Cardiac fibroblast (primary cell): ENCODE measurements at regions not wholly inside any gene's neighbourhood (a gene's known extent, or its start where the extent isn't known, plus 50 kb on each side); places are given as distances from the start of the nearest gene placed in this dataset.

Source experiments
- DNase-seq, 2 donors: peaks; one replicate each; pipeline versions ENCODE4 v3.0.0 to v3.0.0-alpha.2; 2010; ENCODE audit warnings: low read depth in 2 of 2
- H3K4me3 ChIP-seq, 2 donors: replicated peaks in 1 of 2; 1 replicate in 1 of 2; 2 replicates in 1 of 2; pipeline ENCODE4 v1.5.1; 2011; ENCODE audit warnings: low read depth in 2 of 2, low read length in 2 of 2, mild to moderate bottlenecking in 2 of 2, moderate library complexity in 1 of 2
- TF ChIP-seq, protein P1 (sequence below): IDR thresholded peaks from one replicate; pipeline ENCODE4 v1.5.1; 2011; ENCODE audit warnings: low read depth, mild to moderate bottlenecking, low read length, inconsistent platforms

- TF ChIP-seq, protein P1, sequence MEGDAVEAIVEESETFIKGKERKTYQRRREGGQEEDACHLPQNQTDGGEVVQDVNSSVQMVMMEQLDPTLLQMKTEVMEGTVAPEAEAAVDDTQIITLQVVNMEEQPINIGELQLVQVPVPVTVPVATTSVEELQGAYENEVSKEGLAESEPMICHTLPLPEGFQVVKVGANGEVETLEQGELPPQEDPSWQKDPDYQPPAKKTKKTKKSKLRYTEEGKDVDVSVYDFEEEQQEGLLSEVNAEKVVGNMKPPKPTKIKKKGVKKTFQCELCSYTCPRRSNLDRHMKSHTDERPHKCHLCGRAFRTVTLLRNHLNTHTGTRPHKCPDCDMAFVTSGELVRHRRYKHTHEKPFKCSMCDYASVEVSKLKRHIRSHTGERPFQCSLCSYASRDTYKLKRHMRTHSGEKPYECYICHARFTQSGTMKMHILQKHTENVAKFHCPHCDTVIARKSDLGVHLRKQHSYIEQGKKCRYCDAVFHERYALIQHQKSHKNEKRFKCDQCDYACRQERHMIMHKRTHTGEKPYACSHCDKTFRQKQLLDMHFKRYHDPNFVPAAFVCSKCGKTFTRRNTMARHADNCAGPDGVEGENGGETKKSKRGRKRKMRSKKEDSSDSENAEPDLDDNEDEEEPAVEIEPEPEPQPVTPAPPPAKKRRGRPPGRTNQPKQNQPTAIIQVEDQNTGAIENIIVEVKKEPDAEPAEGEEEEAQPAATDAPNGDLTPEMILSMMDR, result no peak
- no peak overlapping the region for H3K4me3 ChIP-seq
- no peak for DNase-seq
Observed at GRCh38 chr10:78894089-78894840, 174.5 kb upstream of the ZMIZ1 start.

- TF ChIP-seq, protein P1, result no peak
- DNase-seq, result no peak
Observed at GRCh38 chr10:78894841-78895195, 173.9 kb upstream of the ZMIZ1 start.

DNA sequence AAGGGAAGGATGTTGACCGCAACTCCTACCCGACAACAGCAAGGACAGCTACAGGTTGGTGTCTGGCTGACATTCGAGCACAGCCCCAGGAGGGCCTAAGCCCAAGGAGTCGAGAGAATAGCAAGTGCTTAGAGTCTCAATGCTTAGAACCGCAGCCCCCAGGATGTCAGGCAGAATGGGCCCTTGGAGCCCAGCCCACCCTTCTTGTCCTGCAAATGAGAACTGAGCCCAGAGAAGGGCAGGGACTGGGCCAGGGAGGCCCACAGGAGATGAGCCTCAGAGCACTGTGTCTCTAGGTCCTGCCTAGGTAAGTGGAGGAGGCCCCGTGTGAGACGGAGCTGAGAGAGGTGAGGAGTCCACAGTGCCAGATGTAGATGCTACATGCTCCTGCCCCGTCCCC lies 173.3 kb upstream of the ZMIZ1 start:
- DNase-seq, result no peak
- H3K4me3 ChIP-seq, result no peak overlapping the region
- TF ChIP-seq, protein P1, result no peak

More at GRCh38 chr10:78894841-78895195, 173.9 kb upstream of the ZMIZ1 start:
- no peak overlapping the region for H3K4me3 ChIP-seq

DNA sequence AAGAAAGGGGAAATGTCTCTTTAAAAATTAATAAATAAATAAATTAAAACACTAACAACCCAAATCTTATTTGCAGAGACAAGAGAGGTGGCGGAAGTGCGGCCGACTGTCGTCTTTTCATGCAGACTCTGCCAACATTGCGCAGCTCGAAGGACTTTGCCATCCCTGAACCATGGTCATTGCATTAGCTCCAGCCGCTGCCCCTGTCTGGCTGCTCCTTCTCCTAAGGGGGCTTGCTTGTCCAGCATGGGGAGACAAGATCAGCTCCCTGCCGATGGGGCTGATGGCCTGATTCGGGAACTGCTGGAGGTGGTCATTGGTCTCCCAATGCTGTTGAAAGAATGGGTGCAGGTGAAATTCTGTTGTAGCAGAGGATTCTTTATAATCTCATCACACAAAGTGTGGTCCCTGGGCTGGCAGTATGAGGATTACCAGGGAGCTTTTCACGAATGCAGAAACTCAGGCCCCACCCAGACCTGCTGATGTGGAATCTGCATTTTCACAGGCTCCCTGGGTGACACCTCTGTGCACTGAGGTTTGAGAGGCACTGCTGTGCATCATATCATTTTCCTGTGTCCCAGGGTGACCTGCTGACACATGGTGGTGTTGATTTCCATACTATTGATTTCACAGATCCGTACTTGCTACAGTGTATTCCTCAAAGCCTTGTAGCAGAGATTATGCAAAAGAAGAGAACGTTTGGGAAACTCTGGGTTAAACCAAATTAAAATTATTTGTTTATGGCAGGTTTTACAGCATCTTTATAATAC lies 172.4 kb upstream of the ZMIZ1 start:
- no peak for DNase-seq
- TF ChIP-seq, protein P1, result no peak
- no peak overlapping the region for H3K4me3 ChIP-seq

- no peak overlapping the region for H3K4me3 ChIP-seq
- TF ChIP-seq, protein P1, result no peak
- no peak for DNase-seq
Observed at GRCh38 chr10:78898341-78899097, 170.2 kb upstream of the ZMIZ1 start.

- no peak for DNase-seq
- TF ChIP-seq, protein P1, result no peak
- H3K4me3 ChIP-seq, result no peak overlapping the region
Observed at GRCh38 chr10:78899098-78899754, 169.5 kb upstream of the ZMIZ1 start.
